RWPE2 (cell line): ENCODE measurements at regions not wholly inside any gene's neighbourhood (a gene's known extent, or its start where the extent isn't known, plus 50 kb on each side); places are given as distances from the start of the nearest gene placed in this dataset.

Experiments used
- ATAC-seq: fragments of 200-7000 bp; cut with Tn5 transposase; 3 replicates; pipeline ENCODE4 v1.9.1; 2021; ENCODE audit warnings: low read depth
- DNase-seq: peaks from one replicate; pipeline ENCODE4 v3.0.0-alpha.2; 2020; ENCODE audit warnings: low spot score
- H3K27ac ChIP-seq: fragments of 450-650 bp; 2 replicates; pipeline ENCODE4 v1.5.1; 2017; ENCODE audit warnings: mild to moderate bottlenecking; ENCODE audit not compliant: poor library complexity, severe bottlenecking
- H3K27me3 ChIP-seq: fragments of 250-450 bp; sonication (Bioruptor Pico); 2 replicates; pipeline ENCODE4 v1.5.1; 2021; ENCODE audit warnings: mild to moderate bottlenecking, moderate library complexity; ENCODE audit not compliant: insufficient read depth, poor library complexity, severe bottlenecking
- H3K36me3 ChIP-seq: fragments of 250-450 bp; sonication (Bioruptor Pico); 2 replicates; pipeline ENCODE4 v1.5.1; 2020; ENCODE audit warnings: low read depth, mild to moderate bottlenecking, moderate library complexity
- H3K4me1 ChIP-seq: fragments of 250-450 bp; sonication (Bioruptor Pico); 2 replicates; pipeline ENCODE4 v1.5.1; 2021; ENCODE audit warnings: mild to moderate bottlenecking, moderate library complexity; ENCODE audit not compliant: insufficient read depth, poor library complexity, severe bottlenecking
- H3K4me3 ChIP-seq: fragments of 250-450 bp; sonication (Bioruptor Pico); 2 replicates; pipeline ENCODE4 v1.5.1; 2021; ENCODE audit warnings: mild to moderate bottlenecking, moderate library complexity; ENCODE audit not compliant: severe bottlenecking
- H3K9me3 ChIP-seq: fragments of 250-450 bp; sonication (Bioruptor Pico); 2 replicates; pipeline ENCODE4 v1.5.1; 2021; ENCODE audit warnings: mild to moderate bottlenecking, moderate library complexity; ENCODE audit not compliant: severe bottlenecking
- TF ChIP-seq, protein P1 (sequence below): fragments of 450-650 bp; IDR thresholded peaks from one replicate; pipeline ENCODE4 v1.5.1; 2017; ENCODE audit warnings: mild to moderate bottlenecking, moderate library complexity; ENCODE audit not compliant: poor library complexity, severe bottlenecking

DNA sequence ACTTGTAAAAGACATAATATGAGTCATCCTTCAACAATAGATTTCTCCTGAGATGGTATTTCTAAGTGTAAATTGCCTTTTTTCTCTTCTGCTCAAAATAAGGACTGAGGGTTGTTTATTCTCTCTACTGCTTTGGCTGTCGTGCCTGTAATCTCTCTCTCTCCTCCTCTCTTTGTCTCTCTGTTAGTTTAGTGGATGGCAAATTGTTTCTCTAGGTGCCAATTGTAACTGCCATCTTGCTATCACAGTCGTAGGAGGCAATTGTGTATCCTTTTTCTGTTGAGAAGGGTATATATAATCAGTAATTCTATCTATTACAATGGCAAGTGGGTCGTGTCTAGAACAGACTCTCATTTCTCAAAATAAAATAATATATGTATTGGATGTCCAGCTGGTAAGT lies 545.0 kb upstream of the FBXO33 start:
- no peak for DNase-seq
- H3K27ac ChIP-seq: no peak overlapping the region
- H3K9me3 ChIP-seq: no peaks in the 10 kb centered on the region
- H3K4me1 ChIP-seq: no peaks in the 10 kb centered on the region
- H3K4me3 ChIP-seq: no peak overlapping the region
- ATAC-seq: no peak
- H3K36me3 ChIP-seq: no peaks in the 10 kb centered on the region
- peaks cover 4% of the 10 kb centered on the region for H3K27me3 ChIP-seq
- TF ChIP-seq, protein P1, sequence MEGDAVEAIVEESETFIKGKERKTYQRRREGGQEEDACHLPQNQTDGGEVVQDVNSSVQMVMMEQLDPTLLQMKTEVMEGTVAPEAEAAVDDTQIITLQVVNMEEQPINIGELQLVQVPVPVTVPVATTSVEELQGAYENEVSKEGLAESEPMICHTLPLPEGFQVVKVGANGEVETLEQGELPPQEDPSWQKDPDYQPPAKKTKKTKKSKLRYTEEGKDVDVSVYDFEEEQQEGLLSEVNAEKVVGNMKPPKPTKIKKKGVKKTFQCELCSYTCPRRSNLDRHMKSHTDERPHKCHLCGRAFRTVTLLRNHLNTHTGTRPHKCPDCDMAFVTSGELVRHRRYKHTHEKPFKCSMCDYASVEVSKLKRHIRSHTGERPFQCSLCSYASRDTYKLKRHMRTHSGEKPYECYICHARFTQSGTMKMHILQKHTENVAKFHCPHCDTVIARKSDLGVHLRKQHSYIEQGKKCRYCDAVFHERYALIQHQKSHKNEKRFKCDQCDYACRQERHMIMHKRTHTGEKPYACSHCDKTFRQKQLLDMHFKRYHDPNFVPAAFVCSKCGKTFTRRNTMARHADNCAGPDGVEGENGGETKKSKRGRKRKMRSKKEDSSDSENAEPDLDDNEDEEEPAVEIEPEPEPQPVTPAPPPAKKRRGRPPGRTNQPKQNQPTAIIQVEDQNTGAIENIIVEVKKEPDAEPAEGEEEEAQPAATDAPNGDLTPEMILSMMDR: no peak

DNA sequence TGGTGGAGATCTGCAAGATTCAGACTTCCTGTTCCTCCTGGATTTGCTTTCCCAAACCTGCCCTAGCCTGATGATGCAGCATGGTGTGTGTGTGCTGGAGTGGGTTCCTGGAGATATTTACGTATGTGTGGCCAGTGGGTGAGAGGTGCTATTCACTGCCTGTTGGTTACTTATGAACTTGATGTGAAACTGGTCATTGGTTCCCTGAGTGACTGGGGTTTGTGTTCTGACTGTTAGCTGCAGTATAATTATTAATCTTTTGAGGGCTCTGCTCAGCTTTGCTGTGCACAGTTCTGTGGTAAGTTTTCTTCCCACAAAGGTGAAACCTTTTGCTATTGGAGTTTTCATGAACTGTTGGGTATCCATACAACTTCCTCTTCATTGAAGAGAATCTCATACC lies 541.8 kb upstream of the FBXO33 start:
- no peak overlapping the region for H3K4me3 ChIP-seq
- TF ChIP-seq, protein P1: no peak
- ATAC-seq (no peak), DNase-seq (no peak)
- no peaks in the 10 kb centered on the region for H3K9me3 ChIP-seq
- H3K27me3 ChIP-seq: no peaks in the 10 kb centered on the region
- no peaks in the 10 kb centered on the region for H3K4me1 ChIP-seq
- H3K36me3 ChIP-seq: no peaks in the 10 kb centered on the region
- no peak overlapping the region for H3K27ac ChIP-seq

DNA sequence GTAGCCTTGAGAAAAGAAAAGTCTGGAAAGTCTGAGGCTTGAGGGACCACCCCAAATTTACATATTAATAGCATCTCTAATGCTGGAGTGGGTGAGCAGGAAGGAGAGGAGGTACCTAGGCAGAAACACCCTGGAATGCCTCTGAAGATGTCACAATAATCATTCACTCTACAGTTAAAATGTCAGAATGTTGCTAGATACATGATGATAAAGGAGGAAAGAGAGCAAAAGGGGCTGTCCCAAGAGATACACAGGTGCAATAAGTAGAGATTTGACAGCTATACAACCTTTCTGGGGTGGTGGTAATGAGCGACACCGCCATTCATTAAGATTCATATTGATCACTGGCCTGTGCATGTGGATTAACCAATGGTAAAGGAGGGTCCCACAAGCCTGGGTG lies 540.5 kb upstream of the FBXO33 start:
- no peaks in the 10 kb centered on the region for H3K9me3 ChIP-seq
- H3K4me1 ChIP-seq: no peaks in the 10 kb centered on the region
- no peaks in the 10 kb centered on the region for H3K36me3 ChIP-seq
- no peak overlapping the region for H3K27ac ChIP-seq
- no peaks in the 10 kb centered on the region for H3K27me3 ChIP-seq
- TF ChIP-seq, protein P1: no peak
- H3K4me3 ChIP-seq: no peak overlapping the region
- DNase-seq (no peak), ATAC-seq (no peak)

DNA sequence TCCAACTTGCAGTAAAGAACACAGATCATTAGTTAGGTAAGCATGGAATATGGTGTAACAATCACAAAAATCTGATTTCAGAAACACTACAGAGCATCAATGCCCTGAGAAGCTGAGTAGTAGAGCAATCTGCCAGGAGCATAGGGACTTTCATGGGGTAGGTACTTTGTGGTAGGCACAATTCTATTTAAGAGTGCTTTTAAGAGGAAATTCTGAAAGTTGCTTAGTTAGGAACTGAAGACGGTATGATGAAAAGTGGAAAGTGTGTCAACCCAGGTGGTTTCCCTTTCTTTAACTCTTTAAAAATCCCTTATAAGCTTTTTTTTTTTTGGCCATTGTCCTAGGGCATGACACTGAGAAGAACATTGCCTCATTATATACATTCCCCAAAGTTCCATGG lies 535.7 kb upstream of the FBXO33 start:
- H3K36me3 ChIP-seq: no peaks in the 10 kb centered on the region
- H3K4me3 ChIP-seq: no peak overlapping the region
- H3K27ac ChIP-seq: no peak overlapping the region
- no peaks in the 10 kb centered on the region for H3K4me1 ChIP-seq
- H3K9me3 ChIP-seq: no peaks in the 10 kb centered on the region
- TF ChIP-seq, protein P1: no peak
- no peak for ATAC-seq
- peaks cover 6% of the 10 kb centered on the region for H3K27me3 ChIP-seq
- DNase-seq: no peak

DNA sequence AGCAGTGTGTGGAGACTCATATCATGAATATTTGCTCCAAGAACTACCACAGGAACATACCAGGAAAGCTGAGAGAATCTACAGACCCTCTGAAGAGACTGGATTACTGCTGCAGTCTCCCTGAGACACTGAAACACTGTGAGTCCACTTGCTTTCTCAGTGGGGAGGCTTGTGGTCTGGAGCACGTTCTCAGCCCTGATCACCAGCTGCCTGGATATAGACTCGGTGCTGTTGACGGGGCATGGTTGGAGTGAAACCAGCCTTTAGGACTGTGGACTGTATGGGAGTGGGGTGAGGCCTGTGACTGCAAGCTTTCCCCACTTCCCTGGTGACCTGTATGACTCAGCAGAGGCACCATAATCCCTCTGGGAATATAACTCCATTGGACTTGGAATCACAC lies 525.8 kb upstream of the FBXO33 start:
- TF ChIP-seq, protein P1: no peak
- Histone ChIP-seq H3K27me3 (no peaks in the 10 kb centered on the region), H3K27ac (no peak overlapping the region), H3K4me1 (no peaks in the 10 kb centered on the region), H3K4me3 (no peak overlapping the region), H3K9me3 (no peaks in the 10 kb centered on the region), H3K36me3 (no peaks in the 10 kb centered on the region)
- no peak for ATAC-seq
- no peak for DNase-seq
